ENCODE measurements at regions not wholly inside any gene's neighbourhood (a gene's known extent, or its start where the extent isn't known, plus 50 kb on each side); places are given as distances from the start of the nearest gene placed in this dataset.

DNA sequence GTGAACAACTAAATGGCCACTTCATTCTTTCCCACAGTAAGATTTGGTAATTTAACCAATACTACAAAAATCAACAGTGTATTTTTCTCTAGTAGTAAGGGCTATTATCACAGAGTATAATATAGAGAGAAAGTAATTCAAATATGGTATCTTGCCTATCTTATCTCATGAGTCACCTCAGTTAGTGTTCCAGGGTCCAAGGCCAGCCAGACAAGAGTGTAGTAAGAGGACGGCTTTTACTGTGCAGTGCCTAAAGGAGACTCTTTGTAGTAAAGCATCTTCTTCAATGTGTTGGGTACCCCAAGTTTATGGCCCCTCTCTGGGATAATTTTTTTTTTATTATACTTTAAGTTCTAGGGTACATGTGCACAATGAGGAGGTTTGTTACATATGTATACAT lies 607.4 kb downstream of the PKHD1 start:
- TF ChIP-seq CTCF (IDR thresholded peaks at IDR 0.05), result no peak
- TF ChIP-seq POLR2A (IDR thresholded peaks at IDR 0.05), result no peak
- TF ChIP-seq POLR2AphosphoS5 (IDR thresholded peaks at IDR 0.05; ENCODE audit: insufficient read depth in 1 of 2, low read depth in 1 of 2), result no peak

Data from vagina (tissue), 2 donors.